Naive B cell (primary cell): ENCODE measurements at regions not wholly inside any gene's neighbourhood (a gene's known extent, or its start where the extent isn't known, plus 50 kb on each side); places are given as distances from the start of the nearest gene placed in this dataset.

Experiments
- ATAC-seq, 2 donors: fragments of 150-1000 bp; cut with Tn5 transposase; 2 replicates each; pipeline ENCODE4 v1.10.0; 2021; ENCODE audit warnings: low read depth in 2 of 2, mild to moderate bottlenecking in 2 of 2, moderate library complexity in 2 of 2
- DNase-seq: peaks from one replicate; pipeline ENCODE4 v3.0.0; 2022
- H3K27ac Mint-ChIP-seq, 6 donors: one replicate each; pipeline ENCODE4 v1.8.0; 2020 to 2022; ENCODE audit warnings: mild to moderate bottlenecking in 6 of 6, mixed read lengths in 6 of 6, moderate library complexity in 5 of 6, inconsistent platforms in 2 of 6
- H3K27me3 Mint-ChIP-seq, 3 donors: one replicate each; pipeline ENCODE4 v1.8.0; 2021 to 2022; ENCODE audit warnings: mixed read lengths in 3 of 3, mild to moderate bottlenecking in 1 of 3
- H3K36me3 Mint-ChIP-seq, 2 donors: one replicate each; pipeline ENCODE4 v1.8.0; 2020 to 2022; ENCODE audit warnings: mixed read lengths in 2 of 2, inconsistent platforms in 1 of 2, mild to moderate bottlenecking in 1 of 2
- H3K4me1 Mint-ChIP-seq, 3 donors: one replicate each; pipeline ENCODE4 v1.8.0; 2020 to 2022; ENCODE audit warnings: mixed read lengths in 3 of 3, inconsistent platforms in 1 of 3, mild to moderate bottlenecking in 1 of 3, moderate library complexity in 1 of 3
- H3K4me3 Mint-ChIP-seq, 8 donors: one replicate each; pipeline ENCODE4 v1.8.0; 2020 to 2022; ENCODE audit warnings: mild to moderate bottlenecking in 8 of 8, mixed read lengths in 8 of 8, moderate library complexity in 8 of 8, inconsistent platforms in 2 of 8
- H3K9me3 Mint-ChIP-seq, 7 donors: one replicate each; pipeline ENCODE4 v1.8.0; 2020 to 2022; ENCODE audit warnings: mixed read lengths in 7 of 7, mild to moderate bottlenecking in 5 of 7, inconsistent platforms in 2 of 7, moderate library complexity in 1 of 7

DNA sequence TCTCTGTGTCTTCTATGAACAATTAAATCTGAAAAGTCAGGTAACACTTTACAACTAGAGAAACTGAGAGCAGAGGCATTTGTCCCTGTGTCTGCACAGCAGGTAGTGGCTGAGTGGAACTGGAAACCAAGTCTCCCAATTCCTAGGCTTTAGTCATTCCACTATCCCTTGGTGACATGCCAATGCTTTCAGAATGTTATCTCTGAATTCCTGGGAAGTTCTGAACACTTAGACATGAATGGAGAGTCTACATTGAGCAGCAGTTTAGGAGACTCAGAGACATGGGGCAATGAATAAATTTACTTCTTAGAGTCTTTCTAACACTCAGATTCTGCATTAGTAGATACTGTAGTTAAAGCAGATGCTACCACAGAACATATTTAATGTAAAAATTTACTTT lies 94.8 kb upstream of the APC start:
- Mint-ChIP-seq H3K36me3 (no peaks in the 10 kb centered on the region), H3K4me1 (no peaks in the 10 kb centered on the region), H3K9me3 (no peaks in the 10 kb centered on the region), H3K27ac (no peak overlapping the region), H3K27me3 (peaks cover 3 to 18% (median 12%) of the 10 kb centered on the region in 3 donors), H3K4me3 (no peak overlapping the region)
- no peak for DNase-seq
- ATAC-seq: no peak

DNA sequence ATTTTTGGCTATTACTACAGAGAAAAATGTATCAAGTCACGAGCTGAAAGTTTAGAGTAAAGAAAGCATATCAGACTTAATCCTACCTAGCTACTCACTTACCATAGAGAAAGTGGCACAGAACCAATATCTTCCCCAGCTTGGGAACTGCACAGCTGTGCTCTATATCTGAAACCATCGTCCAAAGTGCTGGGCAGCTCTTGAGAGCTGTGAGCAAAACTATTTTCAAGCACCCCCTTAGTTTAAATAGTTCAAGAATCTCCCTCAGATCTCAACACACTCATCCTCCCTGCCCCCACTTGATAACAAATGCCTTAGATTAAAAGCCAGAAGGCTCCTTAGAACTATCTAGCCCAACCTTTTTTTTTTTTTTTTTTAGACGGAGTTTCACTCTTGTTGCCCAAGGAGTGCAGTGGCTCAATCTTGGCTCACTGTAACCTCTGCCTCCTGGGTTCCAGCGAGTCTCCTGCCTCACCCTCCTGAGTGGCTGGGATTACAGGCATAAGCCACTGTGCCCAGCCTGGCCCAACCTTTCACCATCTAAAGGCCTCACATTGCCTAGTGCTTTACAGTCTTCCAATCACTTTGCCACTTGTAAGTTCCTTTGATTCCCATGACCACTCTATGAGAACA lies 94.2 kb upstream of the APC start:
- Mint-ChIP-seq H3K4me3 (no peak overlapping the region), H3K4me1 (no peaks in the 10 kb centered on the region), H3K9me3 (no peaks in the 10 kb centered on the region), H3K27ac (peak overlapping the region in 1 of 6 donors; percentile 3), H3K27me3 (peaks cover 8 to 22% (median 18%) of the 10 kb centered on the region in 3 donors), H3K36me3 (no peaks in the 10 kb centered on the region)
- DNase-seq: no peak
- ATAC-seq: no peak

DNA sequence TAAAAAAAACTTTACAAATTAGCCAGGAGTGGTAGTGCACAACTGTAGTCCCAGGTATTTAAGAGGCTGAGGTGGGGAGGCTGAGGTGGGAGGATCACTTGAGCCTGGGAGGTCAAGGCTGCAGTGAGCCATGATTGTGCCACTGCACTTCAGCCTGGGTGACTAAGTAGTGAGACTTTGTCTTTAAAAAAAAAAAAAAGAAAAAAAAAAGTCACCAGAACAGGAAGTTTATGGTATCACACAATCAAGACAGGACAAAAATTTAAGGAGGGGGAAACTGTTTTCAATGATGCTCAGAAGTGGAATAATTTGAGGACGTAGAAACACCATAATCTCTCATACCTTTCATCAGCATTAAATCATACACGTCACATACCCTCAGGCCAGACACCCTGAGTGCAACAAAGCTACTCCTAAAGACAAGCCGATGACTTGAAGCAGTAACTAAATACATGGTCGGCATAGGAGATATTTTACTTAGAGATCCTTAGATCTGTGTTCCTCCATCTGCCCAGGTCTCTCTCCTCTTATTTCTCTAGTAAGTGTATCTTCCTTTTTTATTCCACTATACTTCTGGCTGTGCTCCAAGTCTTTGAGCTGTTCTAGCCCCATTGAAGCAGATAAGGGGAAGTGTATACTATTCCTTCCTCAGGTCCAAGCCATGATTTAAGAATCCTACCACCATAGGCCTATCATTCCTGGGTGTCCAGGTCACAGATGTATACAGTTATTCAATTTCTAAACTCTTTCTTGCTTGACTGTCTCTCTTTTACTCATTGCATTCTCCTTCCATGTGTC lies 91.3 kb upstream of the APC start:
- peak overlapping the region in 1 of 6 donors; percentile 48 for H3K27ac Mint-ChIP-seq
- DNase-seq: no peak
- no peaks in the 10 kb centered on the region for H3K4me1 Mint-ChIP-seq
- H3K4me3 Mint-ChIP-seq: no peak overlapping the region
- H3K36me3 Mint-ChIP-seq: no peaks in the 10 kb centered on the region
- peaks cover 17 to 32% (median 20%) of the 10 kb centered on the region in 3 donors for H3K27me3 Mint-ChIP-seq
- no peaks in the 10 kb centered on the region for H3K9me3 Mint-ChIP-seq
- no peak for ATAC-seq

DNA sequence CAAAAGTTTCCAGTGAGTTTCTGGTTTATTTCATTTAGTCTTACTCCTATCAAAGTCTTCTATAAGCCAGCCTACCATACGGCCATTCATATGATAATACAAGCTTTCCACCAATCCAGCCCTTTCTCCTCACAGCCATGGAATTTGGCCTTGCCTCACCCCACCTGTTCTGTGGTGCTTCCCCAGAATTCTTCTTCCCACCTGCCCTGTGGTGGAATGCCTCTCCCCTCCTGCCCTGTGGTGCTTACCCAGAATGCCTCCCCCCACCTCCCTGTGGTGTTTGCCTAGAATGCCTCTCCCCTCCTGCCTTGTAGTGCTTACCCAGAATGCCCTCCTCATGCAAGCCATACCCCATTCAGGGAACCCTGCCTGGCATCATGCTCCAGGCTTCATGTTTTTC lies 90.3 kb upstream of the APC start:
- no peaks in the 10 kb centered on the region for H3K4me1 Mint-ChIP-seq
- peaks cover 17 to 41% (median 21%) of the 10 kb centered on the region in 3 donors for H3K27me3 Mint-ChIP-seq

DNA sequence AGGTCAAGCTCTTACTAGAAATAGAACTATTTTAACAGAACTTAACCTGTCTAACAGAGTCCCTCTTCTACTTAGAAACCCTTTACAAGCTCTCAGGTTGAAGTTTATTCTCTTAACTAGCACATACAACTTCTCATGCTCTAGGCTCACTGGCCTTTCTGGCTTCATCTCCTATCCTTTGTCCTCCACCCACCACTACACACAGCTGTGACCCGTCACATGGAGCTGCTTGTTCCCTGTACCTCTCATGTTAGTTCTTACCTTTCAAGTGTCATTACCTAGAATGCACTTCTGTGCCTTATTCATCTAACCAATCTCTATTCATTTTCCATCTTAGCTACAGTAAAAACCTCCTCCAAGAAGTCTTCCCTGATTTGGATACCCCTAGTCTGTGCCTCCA lies 89.4 kb upstream of the APC start:
- ATAC-seq (no peak), DNase-seq (no peak)
- Mint-ChIP-seq H3K4me3 (no peak overlapping the region), H3K27ac (no peak overlapping the region), H3K36me3 (no peaks in the 10 kb centered on the region), H3K9me3 (no peaks in the 10 kb centered on the region), H3K4me1 (no peaks in the 10 kb centered on the region), H3K27me3 (peaks cover 18 to 46% (median 24%) of the 10 kb centered on the region in 3 donors)

More for the DNA sequence above, 90.3 kb upstream of the APC start:
- ATAC-seq: no peak
- no peaks in the 10 kb centered on the region for H3K9me3 Mint-ChIP-seq
- H3K36me3 Mint-ChIP-seq: no peaks in the 10 kb centered on the region
- no peak for DNase-seq
- no peak overlapping the region for H3K27ac Mint-ChIP-seq
- H3K4me3 Mint-ChIP-seq: no peak overlapping the region

DNA sequence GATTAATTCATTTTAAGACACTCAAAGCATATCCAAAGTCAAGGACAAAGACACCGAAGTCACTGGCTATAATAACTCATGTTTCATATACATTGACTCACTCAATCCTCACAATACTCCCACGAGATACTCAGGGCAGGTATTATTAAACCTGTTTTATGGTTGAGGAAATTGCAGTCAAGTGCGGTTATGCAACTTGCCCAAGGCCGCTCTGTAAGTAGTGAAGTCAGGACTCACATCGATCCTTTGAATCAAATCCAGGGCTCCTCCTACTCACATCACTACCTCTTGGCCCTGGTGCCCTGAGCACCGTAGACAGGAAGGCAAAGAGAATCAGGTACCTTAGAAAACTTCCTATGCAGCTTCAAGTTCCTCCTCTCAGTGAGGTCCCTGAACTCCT lies 87.8 kb upstream of the APC start:
- ATAC-seq (no peak), DNase-seq (no peak)
- no peaks in the 10 kb centered on the region for H3K9me3 Mint-ChIP-seq
- H3K4me3 Mint-ChIP-seq: no peak overlapping the region
- H3K27ac Mint-ChIP-seq: no peak overlapping the region
- H3K36me3 Mint-ChIP-seq: no peaks in the 10 kb centered on the region
- no peaks in the 10 kb centered on the region for H3K4me1 Mint-ChIP-seq
- H3K27me3 Mint-ChIP-seq: peaks cover 24 to 54% (median 29%) of the 10 kb centered on the region in 3 donors

DNA sequence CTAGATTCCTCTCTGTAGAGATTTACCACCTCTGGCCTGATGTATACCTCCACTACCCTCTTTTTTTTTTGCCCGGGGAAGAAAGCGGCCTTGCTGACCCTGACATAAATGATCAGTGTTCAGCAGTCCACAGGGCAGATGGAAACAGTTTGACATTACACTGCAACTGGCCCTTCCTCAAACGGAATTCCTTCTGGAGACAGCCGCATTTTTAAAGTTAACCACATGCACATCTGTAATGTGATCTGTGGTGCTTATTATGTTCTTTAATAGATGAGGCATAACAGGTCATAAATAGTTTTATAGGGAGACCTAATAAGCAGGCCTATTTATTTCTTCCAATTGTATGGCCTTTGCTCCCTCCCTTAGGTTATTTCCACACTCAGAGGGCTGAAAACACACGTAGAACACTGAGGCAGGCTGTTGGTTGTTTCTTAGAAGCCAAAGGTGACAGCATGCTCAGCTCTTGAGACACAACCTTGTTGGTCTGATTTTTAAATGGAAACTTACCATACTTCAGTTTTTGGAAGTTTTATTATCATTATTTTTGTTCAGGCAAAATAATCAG lies 84.0 kb upstream of the APC start:
- Mint-ChIP-seq H3K27ac (no peak overlapping the region), H3K4me1 (no peaks in the 10 kb centered on the region), H3K27me3 (peaks cover 23 to 37% (median 29%) of the 10 kb centered on the region in 3 donors), H3K9me3 (peaks cover 0 to 1% (median 0%) of the 10 kb centered on the region in 7 donors), H3K36me3 (no peaks in the 10 kb centered on the region), H3K4me3 (no peak overlapping the region)
- DNase-seq (no peak), ATAC-seq (no peak)

DNA sequence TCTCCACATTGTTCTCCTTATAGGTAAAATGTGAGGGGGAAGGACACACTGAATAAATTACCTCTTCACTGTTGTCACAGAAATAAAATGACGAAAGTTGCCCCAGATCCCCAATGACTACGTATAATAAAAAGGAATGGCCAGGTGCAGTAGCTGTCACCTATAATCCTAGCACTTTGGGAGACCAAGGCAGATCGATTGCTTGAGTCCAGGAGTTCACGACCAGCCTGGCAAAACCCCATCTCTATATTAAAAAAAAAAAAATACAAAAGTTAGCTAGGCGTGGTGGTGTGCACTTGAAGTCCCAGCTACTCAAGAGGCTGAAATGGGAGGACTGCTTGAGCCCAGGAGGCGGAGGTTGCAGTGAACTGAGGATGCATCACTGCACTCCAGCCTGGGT lies 82.2 kb upstream of the APC start:
- Mint-ChIP-seq H3K36me3 (peaks cover 4 to 12% of the 10 kb centered on the region in 2 donors), H3K27me3 (peaks cover 16 to 34% (median 28%) of the 10 kb centered on the region in 3 donors), H3K4me3 (no peak overlapping the region), H3K4me1 (no peaks in the 10 kb centered on the region), H3K27ac (no peak overlapping the region), H3K9me3 (peaks cover 5 to 17% (median 9%) of the 10 kb centered on the region in 7 donors)
- ATAC-seq (no peak), DNase-seq (no peak)

DNA sequence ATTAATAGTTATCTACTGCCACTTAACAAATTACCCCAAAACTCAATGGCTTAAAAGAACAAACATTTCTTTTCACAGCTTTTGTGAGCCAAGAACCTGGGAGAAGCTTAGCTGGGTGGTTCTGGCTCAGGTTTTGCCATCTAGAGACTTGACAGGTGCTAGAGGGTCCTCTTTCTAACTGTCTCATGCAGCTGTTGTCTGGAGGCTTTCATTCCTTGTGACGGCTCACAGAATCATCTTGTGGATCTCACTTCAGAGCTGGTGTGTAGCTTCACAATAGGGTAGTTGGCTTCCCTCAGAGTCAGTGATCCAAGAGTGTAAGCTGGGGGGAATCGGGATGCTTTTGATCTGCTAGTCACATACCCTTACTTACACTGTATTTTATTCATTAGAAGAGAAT lies 81.2 kb upstream of the APC start:
- no peak for ATAC-seq
- Mint-ChIP-seq H3K9me3 (peaks cover 11 to 23% (median 17%) of the 10 kb centered on the region in 7 donors), H3K36me3 (peaks cover 4 to 21% of the 10 kb centered on the region in 2 donors), H3K4me1 (no peaks in the 10 kb centered on the region), H3K27ac (no peak overlapping the region), H3K4me3 (no peak overlapping the region), H3K27me3 (peaks cover 14 to 37% (median 37%) of the 10 kb centered on the region in 3 donors)
- no peak for DNase-seq

DNA sequence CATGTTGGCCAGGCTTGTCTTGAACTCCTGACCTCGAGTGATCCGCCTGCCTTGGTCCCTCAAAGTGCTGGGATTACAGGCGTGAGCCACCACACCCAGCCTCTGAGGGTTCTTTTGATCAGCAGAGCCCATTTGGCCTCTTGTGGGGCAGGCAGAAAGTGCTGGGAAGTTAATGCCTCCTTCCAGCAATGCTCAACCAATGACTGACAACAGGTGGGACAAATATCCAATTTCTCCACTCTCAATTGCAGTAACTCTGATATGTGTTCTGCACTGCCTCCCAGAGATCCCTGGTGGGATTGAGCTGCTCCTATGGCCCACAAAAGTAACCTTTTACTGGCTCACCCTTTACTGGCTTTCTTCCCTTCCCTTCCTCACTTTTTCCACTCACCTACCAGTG lies 79.9 kb upstream of the APC start:
- ATAC-seq (no peak), DNase-seq (no peak)
- Mint-ChIP-seq H3K27ac (peak overlapping the region in 1 of 6 donors; percentile 10), H3K4me1 (no peaks in the 10 kb centered on the region), H3K36me3 (peaks cover 4 to 21% of the 10 kb centered on the region in 2 donors), H3K27me3 (peaks cover 10 to 45% (median 28%) of the 10 kb centered on the region in 3 donors), H3K4me3 (no peak overlapping the region), H3K9me3 (peaks cover 11 to 23% (median 17%) of the 10 kb centered on the region in 7 donors)

DNA sequence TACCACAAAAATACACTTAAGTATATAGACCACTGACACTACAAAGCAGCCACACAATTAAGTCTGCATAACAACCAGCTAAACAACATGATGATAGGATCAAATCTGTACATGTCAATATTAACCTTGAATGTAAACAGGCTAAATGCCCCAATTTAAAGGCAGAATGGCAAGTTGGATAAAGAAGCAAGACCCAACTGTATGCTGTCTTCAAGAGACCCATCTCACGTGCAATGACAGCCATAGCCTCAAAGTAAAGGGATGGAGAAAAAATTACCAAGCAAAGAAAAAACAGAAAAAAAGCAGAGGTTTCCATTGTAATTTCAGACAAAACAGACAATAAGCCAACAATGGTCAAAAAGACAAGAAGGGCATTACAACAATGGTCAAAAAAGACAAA lies 77.3 kb upstream of the APC start:
- Mint-ChIP-seq H3K27me3 (peaks cover 10 to 33% (median 15%) of the 10 kb centered on the region in 3 donors), H3K27ac (no peak overlapping the region), H3K9me3 (peaks cover 11 to 23% (median 17%) of the 10 kb centered on the region in 7 donors), H3K4me3 (no peak overlapping the region), H3K36me3 (peaks cover 4 to 21% of the 10 kb centered on the region in 2 donors), H3K4me1 (no peaks in the 10 kb centered on the region)
- ATAC-seq: no peak
- DNase-seq: no peak

DNA sequence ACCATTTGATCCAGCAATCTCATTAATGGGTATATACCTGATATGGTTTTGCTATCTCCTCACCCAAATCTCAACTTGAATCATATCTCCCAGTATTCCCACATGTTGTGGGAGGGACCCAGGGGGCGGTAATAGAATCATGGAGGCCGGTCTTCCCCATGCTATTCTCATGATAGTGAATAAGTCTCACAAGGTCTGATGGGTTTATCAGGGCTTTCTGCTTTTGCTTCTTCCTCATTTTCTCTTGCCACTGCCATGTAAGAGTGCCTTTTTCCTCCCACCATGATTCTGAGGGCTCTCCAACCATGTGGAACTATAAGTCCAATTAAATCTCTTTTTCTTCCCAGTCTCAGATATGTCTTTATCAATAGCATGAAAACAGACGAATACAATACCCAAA lies 74.5 kb upstream of the APC start:
- DNase-seq (no peak), ATAC-seq (no peak)
- Mint-ChIP-seq H3K9me3 (peaks cover 11 to 23% (median 17%) of the 10 kb centered on the region in 7 donors), H3K27ac (no peak overlapping the region), H3K4me3 (no peak overlapping the region), H3K27me3 (peaks cover 0 to 29% (median 15%) of the 10 kb centered on the region in 3 donors), H3K36me3 (peaks cover 4 to 21% of the 10 kb centered on the region in 2 donors), H3K4me1 (no peaks in the 10 kb centered on the region)

DNA sequence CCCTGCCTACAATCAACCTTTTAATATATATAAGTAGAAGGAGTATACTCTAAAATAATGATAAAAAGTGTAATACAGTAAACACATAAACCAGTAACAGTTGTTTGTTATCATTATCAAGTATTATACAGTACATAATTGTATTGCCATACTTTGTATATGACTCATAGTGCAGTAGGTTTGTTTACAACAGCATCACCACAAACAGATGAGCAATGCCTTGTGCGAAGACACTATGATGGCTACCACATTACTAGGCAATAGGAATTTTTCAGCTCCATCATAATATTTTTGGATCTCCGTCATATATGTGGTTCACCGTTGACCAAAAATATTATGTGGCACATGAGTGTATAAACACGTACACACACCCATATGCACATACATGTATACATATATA lies 69.7 kb upstream of the APC start:
- no peaks in the 10 kb centered on the region for H3K9me3 Mint-ChIP-seq
- no peaks in the 10 kb centered on the region for H3K36me3 Mint-ChIP-seq
- DNase-seq: no peak
- no peak overlapping the region for H3K27ac Mint-ChIP-seq
- no peak overlapping the region for H3K4me3 Mint-ChIP-seq
- no peak for ATAC-seq
- H3K4me1 Mint-ChIP-seq: no peaks in the 10 kb centered on the region
- peaks cover 0 to 5% (median 0%) of the 10 kb centered on the region in 3 donors for H3K27me3 Mint-ChIP-seq

DNA sequence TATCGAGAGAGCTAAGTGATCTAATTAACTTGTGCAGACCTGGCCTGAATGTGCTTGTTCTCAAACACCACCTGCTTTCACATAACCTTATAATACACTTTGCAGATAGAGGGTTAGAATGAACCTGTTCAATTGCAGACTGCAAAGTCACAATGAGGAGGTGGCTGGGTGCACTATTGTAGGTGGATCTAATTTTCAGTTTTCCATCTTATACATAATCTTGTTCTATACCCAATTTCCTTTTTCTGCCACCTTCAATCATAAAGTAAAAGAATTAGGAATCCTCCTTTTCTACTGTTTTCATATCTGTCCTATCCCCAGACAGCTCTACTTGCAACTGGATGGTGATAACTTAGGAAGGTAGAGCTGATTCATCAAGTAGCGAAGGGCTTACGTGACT lies 68.8 kb upstream of the APC start:
- Mint-ChIP-seq H3K27me3 (peaks cover 0 to 9% (median 0%) of the 10 kb centered on the region in 3 donors), H3K4me3 (no peak overlapping the region), H3K27ac (no peak overlapping the region), H3K9me3 (no peaks in the 10 kb centered on the region), H3K4me1 (no peaks in the 10 kb centered on the region), H3K36me3 (no peaks in the 10 kb centered on the region)
- DNase-seq (no peak), ATAC-seq (no peak)
